ENCODE measurements at regions not wholly inside any gene's neighbourhood (a gene's known extent, or its start where the extent isn't known, plus 50 kb on each side); places are given as distances from the start of the nearest gene placed in this dataset.

DNA sequence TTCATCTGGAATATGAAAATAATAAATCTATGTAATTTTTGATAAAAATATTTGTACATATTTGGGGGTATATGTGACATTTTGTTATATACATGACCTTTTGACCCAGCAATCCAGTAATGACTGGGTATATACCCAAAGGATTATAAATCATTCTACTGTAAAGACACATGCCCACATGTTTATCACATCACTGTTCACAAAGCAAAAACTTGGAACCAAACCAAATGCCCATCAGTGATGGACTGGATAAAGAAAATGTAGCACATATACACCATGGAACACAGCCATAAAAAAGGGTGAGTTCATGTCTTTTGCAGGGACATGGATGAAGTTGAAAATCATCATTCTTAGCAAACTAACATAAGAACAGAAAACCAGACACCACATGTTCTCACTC lies 472.1 kb upstream of the DDX18 start:
- TF ChIP-seq, protein P1, sequence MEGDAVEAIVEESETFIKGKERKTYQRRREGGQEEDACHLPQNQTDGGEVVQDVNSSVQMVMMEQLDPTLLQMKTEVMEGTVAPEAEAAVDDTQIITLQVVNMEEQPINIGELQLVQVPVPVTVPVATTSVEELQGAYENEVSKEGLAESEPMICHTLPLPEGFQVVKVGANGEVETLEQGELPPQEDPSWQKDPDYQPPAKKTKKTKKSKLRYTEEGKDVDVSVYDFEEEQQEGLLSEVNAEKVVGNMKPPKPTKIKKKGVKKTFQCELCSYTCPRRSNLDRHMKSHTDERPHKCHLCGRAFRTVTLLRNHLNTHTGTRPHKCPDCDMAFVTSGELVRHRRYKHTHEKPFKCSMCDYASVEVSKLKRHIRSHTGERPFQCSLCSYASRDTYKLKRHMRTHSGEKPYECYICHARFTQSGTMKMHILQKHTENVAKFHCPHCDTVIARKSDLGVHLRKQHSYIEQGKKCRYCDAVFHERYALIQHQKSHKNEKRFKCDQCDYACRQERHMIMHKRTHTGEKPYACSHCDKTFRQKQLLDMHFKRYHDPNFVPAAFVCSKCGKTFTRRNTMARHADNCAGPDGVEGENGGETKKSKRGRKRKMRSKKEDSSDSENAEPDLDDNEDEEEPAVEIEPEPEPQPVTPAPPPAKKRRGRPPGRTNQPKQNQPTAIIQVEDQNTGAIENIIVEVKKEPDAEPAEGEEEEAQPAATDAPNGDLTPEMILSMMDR (IDR thresholded peaks at IDR 0.05): no peak
- TF ChIP-seq EZH2 (IDR thresholded peaks at IDR 0.05) (no peak), EZH2phosphoT487 (IDR thresholded peaks at IDR 0.05) (no peak)

Measured in neural progenitor cell (in vitro differentiated cells).